Gastrocnemius medialis (tissue), 4 donors: ENCODE measurements at regions not wholly inside any gene's neighbourhood (a gene's known extent, or its start where the extent isn't known, plus 50 kb on each side); places are given as distances from the start of the nearest gene placed in this dataset.

Source experiments
- ATAC-seq, 2 donors: fragments of 150-250 bp; one replicate each; pipeline ENCODE4 v1.9.1; 2016
- DNase-seq, 2 donors: peaks; one replicate each; pipeline ENCODE4 v3.0.0-alpha.2; 2019
- H3K27ac ChIP-seq, 4 donors: fragments of 200-600 bp; sonication (generic); 1 replicate in 1 of 4; 2 replicates in 3 of 4; pipeline ENCODE4 v1.5.1; 2016 to 2018; ENCODE audit warnings: mild to moderate bottlenecking in 2 of 4, moderate library complexity in 1 of 4
- H3K27me3 ChIP-seq, 3 donors: fragments of 200-600 bp; sonication (generic) in 2 of 3; 1 replicate in 1 of 3; 2 replicates in 2 of 3; pipeline versions ENCODE4 v1.5.1 to v1.6.0; 2016 to 2019; ENCODE audit warnings: mild to moderate bottlenecking in 1 of 3, moderate library complexity in 1 of 3
- H3K36me3 ChIP-seq, 2 donors: fragments of 200-600 bp; sonication (generic) in 1 of 2; one replicate each; pipeline ENCODE4 v1.5.1; 2017 to 2018
- H3K4me1 ChIP-seq, 2 donors: fragments of 200-600 bp; sonication (generic) in 1 of 2; one replicate each; pipeline ENCODE4 v1.5.1; 2016 to 2017; ENCODE audit warnings: mild to moderate bottlenecking in 2 of 2
- H3K4me3 ChIP-seq, 4 donors: fragments of 200-600 bp; sonication (generic) in 3 of 4; 1 replicate in 1 of 4; 2 replicates in 3 of 4; pipeline ENCODE4 v1.5.1; 2016 to 2019; ENCODE audit warnings: mild to moderate bottlenecking in 2 of 4
- H3K9me3 ChIP-seq, 3 donors: fragments of 200-600 bp; sonication (generic) in 2 of 3; 1 replicate in 1 of 3; 2 replicates in 2 of 3; pipeline ENCODE4 v1.5.1; 2016 to 2019
- POLR2A ChIP-seq, 2 donors: fragments of 450-650 bp; IDR thresholded peaks; one replicate each; pipeline ENCODE4 v1.6.1; 2017; ENCODE audit warnings: antibody characterized with exemption in 2 of 2, mild to moderate bottlenecking in 2 of 2, moderate library complexity in 2 of 2
- in situ Hi-C, 4 donors: fragments of 200-750 bp; cut with MboI; loops; one replicate each; pipeline versions ENCODE4 v1.15.0 to v1.8.0; 2017; ENCODE audit warnings: low sequenced_read_pairs in 4 of 4
- intact Hi-C: fragments of 100-400 bp; cut with DNase I; formaldehyde crosslinking; loops from one replicate; pipeline ENCODE4 v1.15.1; 2023; ENCODE audit warnings: low total_unique reads
- TF ChIP-seq, protein P1 (sequence below), 5 experiments: fragments of 450-650 bp in 3 of 5; fragments of 200-600 bp in 2 of 5; sonication (generic) in 2 of 5; IDR thresholded peaks in 4 of 5; conservative IDR thresholded peaks in 1 of 5; 1 replicate in 4 of 5; 2 replicates in 1 of 5; pipeline ENCODE4 v1.5.1; 2016 to 2019; ENCODE audit warnings: antibody characterized with exemption in 5 of 5, mild to moderate bottlenecking in 3 of 5, moderate library complexity in 3 of 5

- no peaks in the 10 kb centered on the region for H3K36me3 ChIP-seq
- no peaks in the 10 kb centered on the region for H3K9me3 ChIP-seq
- ATAC-seq: no peak
- no peak overlapping the region for H3K4me3 ChIP-seq
- H3K27ac ChIP-seq: no peak overlapping the region
- DNase-seq: no peak
- in situ Hi-C loops (no loop called here), intact Hi-C loops (no loop called here)
- no peaks in the 10 kb centered on the region for H3K27me3 ChIP-seq
- TF ChIP-seq POLR2A (IDR thresholded peaks at IDR 0.05): no peak
- TF ChIP-seq, protein P1, sequence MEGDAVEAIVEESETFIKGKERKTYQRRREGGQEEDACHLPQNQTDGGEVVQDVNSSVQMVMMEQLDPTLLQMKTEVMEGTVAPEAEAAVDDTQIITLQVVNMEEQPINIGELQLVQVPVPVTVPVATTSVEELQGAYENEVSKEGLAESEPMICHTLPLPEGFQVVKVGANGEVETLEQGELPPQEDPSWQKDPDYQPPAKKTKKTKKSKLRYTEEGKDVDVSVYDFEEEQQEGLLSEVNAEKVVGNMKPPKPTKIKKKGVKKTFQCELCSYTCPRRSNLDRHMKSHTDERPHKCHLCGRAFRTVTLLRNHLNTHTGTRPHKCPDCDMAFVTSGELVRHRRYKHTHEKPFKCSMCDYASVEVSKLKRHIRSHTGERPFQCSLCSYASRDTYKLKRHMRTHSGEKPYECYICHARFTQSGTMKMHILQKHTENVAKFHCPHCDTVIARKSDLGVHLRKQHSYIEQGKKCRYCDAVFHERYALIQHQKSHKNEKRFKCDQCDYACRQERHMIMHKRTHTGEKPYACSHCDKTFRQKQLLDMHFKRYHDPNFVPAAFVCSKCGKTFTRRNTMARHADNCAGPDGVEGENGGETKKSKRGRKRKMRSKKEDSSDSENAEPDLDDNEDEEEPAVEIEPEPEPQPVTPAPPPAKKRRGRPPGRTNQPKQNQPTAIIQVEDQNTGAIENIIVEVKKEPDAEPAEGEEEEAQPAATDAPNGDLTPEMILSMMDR (IDR thresholded peaks at IDR 0.05 in 4 of 5, conservative IDR thresholded peaks at IDR 0.05 in 1 of 5): no peak
- no peaks in the 10 kb centered on the region for H3K4me1 ChIP-seq
Observed at GRCh38 chr12:62016021-62016420, 244.2 kb upstream of the USP15 start.

DNA sequence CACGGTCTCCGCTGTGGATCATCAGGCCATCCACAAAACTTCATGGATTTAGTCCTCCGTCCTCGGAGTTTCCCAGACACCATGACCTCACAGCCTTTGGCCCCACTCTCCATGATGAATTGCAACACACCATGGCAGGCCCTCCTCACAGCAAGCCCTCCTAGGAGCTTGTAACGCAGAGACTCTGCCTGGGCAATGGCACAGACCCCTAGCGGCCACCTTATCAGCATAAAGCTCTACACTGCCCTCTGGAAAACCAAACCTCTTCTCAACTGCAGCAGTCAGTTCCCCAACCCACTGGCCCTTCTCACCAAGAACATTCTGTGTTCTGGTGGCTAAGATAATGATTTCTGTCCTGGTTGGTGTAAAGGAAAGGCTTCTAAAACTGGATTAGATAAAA is 238.4 kb upstream of the USP15 start:
- ATAC-seq (no peak), DNase-seq (no peak)
- in situ Hi-C loops (no loop called here), intact Hi-C loops (no loop called here)
- Histone ChIP-seq H3K27ac (no peak overlapping the region), H3K4me3 (no peak overlapping the region), H3K27me3 (no peaks in the 10 kb centered on the region), H3K36me3 (no peaks in the 10 kb centered on the region), H3K9me3 (no peaks in the 10 kb centered on the region), H3K4me1 (no peaks in the 10 kb centered on the region)
- TF ChIP-seq, protein P1 (IDR thresholded peaks at IDR 0.05 in 4 of 5, conservative IDR thresholded peaks at IDR 0.05 in 1 of 5): no peak
- TF ChIP-seq POLR2A (IDR thresholded peaks at IDR 0.05): no peak

GRCh38 chr12:62028536-62028935 is 231.7 kb upstream of the USP15 start:
- no peak overlapping the region for H3K4me3 ChIP-seq
- no peaks in the 10 kb centered on the region for H3K36me3 ChIP-seq
- DNase-seq (no peak), ATAC-seq (no peak)
- TF ChIP-seq, protein P1 (IDR thresholded peaks at IDR 0.05 in 4 of 5, conservative IDR thresholded peaks at IDR 0.05 in 1 of 5): no peak
- TF ChIP-seq POLR2A (IDR thresholded peaks at IDR 0.05): no peak
- intact Hi-C loops: no loop called here
- in situ Hi-C loops: no loop called here
- no peaks in the 10 kb centered on the region for H3K9me3 ChIP-seq
- no peaks in the 10 kb centered on the region for H3K4me1 ChIP-seq
- no peak overlapping the region for H3K27ac ChIP-seq
- H3K27me3 ChIP-seq: no peaks in the 10 kb centered on the region

GRCh38 chr12:62032870-62033269 is 227.3 kb upstream of the USP15 start:
- intact Hi-C loops (no loop called here), in situ Hi-C loops (no loop called here)
- no peaks in the 10 kb centered on the region for H3K4me1 ChIP-seq
- no peaks in the 10 kb centered on the region for H3K36me3 ChIP-seq
- ATAC-seq (no peak), DNase-seq (no peak)
- no peaks in the 10 kb centered on the region for H3K27me3 ChIP-seq
- H3K4me3 ChIP-seq: no peak overlapping the region
- TF ChIP-seq, protein P1 (IDR thresholded peaks at IDR 0.05 in 4 of 5, conservative IDR thresholded peaks at IDR 0.05 in 1 of 5): no peak
- no peak for TF ChIP-seq POLR2A (IDR thresholded peaks at IDR 0.05)
- no peak overlapping the region for H3K27ac ChIP-seq
- H3K9me3 ChIP-seq: no peaks in the 10 kb centered on the region

- H3K4me3 ChIP-seq: no peak overlapping the region
- no peaks in the 10 kb centered on the region for H3K4me1 ChIP-seq
- H3K27ac ChIP-seq: no peak overlapping the region
- ATAC-seq (no peak), DNase-seq (no peak)
- in situ Hi-C loops: no loop called here
- TF ChIP-seq, protein P1 (IDR thresholded peaks at IDR 0.05 in 4 of 5, conservative IDR thresholded peaks at IDR 0.05 in 1 of 5): no peak
- TF ChIP-seq POLR2A (IDR thresholded peaks at IDR 0.05): no peak
- intact Hi-C loops: no loop called here
- no peaks in the 10 kb centered on the region for H3K27me3 ChIP-seq
- H3K36me3 ChIP-seq: no peaks in the 10 kb centered on the region
- no peaks in the 10 kb centered on the region for H3K9me3 ChIP-seq
Observed at GRCh38 chr12:62044450-62045135, 215.6 kb upstream of the USP15 start.
